Fibroblast of gingiva (primary cell): ENCODE measurements at regions not wholly inside any gene's neighbourhood (a gene's known extent, or its start where the extent isn't known, plus 50 kb on each side); places are given as distances from the start of the nearest gene placed in this dataset.

Experiments used
- DNase-seq: peaks from one replicate; pipeline ENCODE4 v3.0.0-alpha.2; 2011; ENCODE audit warnings: low read depth

DNA sequence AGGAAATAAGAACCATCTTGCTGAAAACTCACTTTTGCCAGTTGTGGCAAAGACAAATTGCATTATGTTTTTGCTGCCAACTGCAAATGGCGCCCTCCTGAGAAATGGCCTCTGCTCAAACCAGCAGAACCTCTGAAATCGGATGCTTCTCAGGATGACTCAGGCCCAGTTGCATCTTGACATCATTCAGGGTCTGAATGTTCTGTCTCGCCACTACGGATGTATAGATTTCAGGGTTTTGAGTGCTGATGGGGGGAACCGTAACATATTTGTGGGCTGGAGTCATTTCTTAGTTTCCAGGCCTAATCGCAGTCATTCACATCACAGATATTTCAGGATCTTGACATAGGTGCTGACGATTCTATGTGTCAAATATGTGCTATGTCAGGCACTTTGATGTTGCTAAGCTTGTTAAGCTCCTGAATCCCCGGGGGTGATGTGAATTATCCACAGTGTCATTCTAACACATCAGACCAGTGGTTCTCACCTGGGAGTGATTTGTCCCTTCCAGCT, 207.1 kb downstream of the NFATC2 start:
- DNase-seq, result peak; percentile 98

- no peak for DNase-seq
Observed at GRCh38 chr20:51334609-51335008, 207.9 kb downstream of the NFATC2 start.

DNA sequence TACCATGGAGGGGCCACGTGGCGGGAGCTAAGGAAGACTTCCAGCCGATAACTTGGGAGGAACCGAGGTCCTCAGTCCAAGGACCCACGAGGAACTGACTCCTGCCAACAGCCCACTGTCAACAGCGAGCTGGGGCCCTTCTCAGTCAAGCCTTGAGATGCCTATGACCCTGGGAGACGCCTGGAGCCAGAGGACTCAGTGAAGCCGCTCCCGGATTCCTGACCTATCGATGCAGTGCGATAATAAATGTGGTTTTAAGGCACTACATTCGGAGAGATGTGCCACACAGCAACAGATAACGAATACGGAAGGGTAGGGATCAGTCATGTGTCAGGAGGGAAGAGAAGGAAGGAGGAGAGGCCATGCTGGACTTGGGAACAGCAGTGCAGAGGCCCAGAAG, 208.5 kb downstream of the NFATC2 start:
- no peak for DNase-seq

DNA sequence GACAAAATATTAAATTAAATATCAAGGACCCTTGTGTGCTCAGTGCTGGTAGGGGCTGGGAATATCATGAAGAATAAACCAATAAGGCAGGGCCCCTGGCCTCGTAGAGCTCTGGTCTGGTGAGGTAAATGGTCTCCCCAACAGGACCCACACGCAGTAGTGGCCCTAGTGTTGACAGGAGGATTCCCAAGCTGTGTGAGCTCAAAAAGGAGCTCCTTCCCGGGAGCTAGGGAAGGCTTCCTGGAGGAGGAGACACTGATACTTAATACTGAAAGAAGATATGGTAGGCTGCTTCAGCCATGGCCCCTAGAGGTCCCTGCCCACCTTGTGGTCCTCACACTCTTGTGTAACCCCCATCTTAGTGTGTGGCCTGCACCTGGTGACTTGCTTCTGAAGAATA, 209.1 kb downstream of the NFATC2 start:
- no peak for DNase-seq

- peak; percentile 93 for DNase-seq
Observed at GRCh38 chr20:51331481-51331880, 211.0 kb downstream of the NFATC2 start.

GRCh38 chr20:51329845-51330244, 212.7 kb downstream of the NFATC2 start:
- DNase-seq, result no peak

DNA sequence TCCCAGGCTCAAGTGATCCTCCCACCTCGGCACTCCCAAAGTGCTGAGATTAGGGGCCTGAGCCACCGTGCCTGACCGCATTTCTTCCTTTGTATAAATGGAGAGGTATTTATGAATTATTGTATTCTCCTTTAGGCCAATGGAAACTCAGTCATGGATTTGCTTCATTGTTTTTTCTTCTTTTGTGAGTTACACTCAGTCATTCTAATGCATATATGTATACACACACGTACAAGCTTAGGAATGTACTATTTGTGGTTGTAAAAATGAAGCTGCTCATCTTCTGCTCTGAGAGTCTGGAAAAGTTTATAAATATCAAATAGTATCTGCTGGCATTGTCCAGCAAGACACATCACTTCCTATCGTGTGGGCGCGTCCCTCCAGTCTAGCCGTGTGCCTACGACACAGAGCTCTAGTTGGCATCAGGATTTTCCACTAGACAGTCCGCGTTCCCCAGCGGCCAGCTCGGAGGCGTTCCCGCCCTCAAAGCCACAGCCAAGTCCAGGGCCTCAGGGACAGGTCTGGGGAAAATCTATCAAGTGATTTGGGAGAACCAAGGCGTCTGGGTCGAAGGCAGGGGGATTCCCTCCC, 215.2 kb downstream of the NFATC2 start:
- peak; percentile 96 for DNase-seq

GRCh38 chr20:51326201-51326819, 216.2 kb downstream of the NFATC2 start:
- DNase-seq, result peak; percentile 42

GRCh38 chr20:51322164-51322707, 220.3 kb downstream of the NFATC2 start:
- DNase-seq, result no peak

DNA sequence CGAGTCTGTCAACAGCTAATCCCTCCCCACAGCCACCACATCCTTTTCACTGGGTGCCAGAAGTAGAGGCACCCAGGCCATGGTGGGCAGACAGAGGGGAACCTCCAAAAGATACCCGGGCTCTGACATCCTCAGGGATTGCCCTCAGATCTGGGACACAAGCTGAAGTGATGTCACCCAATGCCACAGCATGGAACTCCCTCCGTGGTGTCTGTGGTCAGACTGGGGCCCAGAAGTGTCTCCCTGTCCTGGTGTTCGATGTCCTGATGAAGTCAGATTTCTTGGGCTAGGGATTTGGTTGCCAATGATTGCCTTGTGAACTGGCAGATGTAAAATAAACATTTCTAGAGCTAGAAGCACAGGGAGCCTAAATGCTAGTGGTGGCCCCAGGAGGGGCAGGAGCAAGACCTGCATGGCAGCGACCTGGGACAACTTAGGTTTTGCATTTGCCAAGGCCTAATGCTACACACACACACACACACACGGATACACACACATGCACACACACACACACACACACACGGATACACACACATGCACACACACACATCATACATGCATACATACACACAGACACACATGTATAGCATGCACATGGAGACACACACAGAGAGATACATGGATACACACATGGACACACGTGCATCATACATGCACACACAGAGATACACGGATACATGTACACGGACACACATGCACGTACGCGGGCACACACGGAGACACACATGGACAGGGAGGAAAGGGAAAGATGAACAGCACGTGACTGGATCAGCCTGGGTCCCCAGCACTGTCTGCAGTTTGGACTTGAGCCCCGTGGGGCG, 221.0 kb downstream of the NFATC2 start:
- peak; percentile 39 for DNase-seq

- no peak for DNase-seq
Observed at GRCh38 chr20:51319522-51319921, 223.0 kb downstream of the NFATC2 start.

DNA sequence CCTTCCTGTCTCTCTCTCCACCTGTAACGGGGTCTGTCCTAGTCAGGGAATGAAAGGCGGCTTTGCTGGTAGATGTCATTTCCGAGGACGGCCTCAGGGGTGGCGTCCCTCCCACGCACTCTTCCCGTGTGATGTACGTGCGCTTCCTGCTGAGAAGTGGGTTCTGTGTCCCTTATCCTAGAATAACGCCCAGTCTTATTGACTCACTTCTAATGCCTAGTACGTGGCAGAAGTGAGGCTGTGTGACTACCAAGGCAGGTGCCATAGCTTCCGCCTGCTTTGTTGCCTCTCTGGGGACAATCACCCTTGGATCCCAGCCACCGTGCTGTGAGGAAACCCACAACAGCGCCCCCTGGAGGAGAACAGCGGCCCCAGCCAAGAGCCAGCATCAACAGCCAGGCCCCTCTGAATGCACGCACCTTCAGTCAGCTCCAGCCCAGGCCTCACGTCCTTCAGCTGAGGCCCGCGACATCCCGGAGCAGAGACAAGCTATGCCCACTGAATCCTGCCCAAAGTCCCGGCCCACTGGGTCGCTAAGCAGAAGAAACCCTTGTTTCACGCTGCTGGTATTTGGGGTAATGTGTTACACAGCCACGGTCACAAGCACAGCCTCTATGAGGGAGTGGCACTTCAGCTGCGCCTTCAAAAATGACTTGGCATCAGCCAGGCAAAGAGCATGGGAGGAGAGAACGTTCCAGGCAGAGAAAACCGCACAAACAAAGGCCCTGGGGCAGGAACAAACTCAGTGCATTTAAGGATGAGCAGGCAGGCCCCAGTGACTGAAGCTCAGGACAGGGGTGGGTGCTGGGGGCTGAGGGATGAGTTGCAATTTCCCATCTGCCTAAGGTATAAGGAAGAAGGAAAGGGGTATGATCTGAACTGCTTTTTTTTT, 224.2 kb downstream of the NFATC2 start:
- DNase-seq, result no peak

GRCh38 chr20:51315390-51315789, 227.1 kb downstream of the NFATC2 start:
- DNase-seq, result no peak

- no peak for DNase-seq
Observed at GRCh38 chr20:51313358-51313827, 229.1 kb downstream of the NFATC2 start.

- DNase-seq, result no peak
Observed at GRCh38 chr20:51312480-51312783, 230.1 kb downstream of the NFATC2 start.

- no peak for DNase-seq
Observed at GRCh38 chr20:51311636-51312479, 230.7 kb downstream of the NFATC2 start.

DNA sequence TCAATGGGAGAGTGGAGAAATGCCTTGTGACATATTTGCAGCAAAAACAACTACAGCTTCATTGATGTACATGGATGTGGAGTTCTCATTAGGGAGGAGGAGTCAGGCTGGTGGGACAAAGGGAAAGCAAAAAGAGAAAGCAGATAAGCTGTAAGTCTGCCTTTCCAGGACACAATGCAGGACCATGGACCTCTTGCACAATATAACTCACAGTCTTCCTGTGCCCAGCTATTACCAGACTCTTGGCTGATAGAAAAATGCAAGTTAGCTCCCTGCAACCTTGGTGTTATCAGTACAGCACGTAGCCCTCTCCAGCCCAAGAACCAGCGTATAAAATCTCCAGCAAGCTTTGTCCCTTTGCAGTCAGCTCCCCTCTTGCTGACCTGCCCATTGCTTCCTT, 232.3 kb downstream of the NFATC2 start:
- DNase-seq, result no peak

- no peak for DNase-seq
Observed at GRCh38 chr20:51309128-51309527, 233.4 kb downstream of the NFATC2 start.

GRCh38 chr20:51306521-51307358, 235.8 kb downstream of the NFATC2 start:
- DNase-seq, result peak; percentile 50

- no peak for DNase-seq
Observed at GRCh38 chr20:51306081-51306480, 236.4 kb downstream of the NFATC2 start.
